ENCODE measurements at regions not wholly inside any gene's neighbourhood (a gene's known extent, or its start where the extent isn't known, plus 50 kb on each side); places are given as distances from the start of the nearest gene placed in this dataset.

DNA sequence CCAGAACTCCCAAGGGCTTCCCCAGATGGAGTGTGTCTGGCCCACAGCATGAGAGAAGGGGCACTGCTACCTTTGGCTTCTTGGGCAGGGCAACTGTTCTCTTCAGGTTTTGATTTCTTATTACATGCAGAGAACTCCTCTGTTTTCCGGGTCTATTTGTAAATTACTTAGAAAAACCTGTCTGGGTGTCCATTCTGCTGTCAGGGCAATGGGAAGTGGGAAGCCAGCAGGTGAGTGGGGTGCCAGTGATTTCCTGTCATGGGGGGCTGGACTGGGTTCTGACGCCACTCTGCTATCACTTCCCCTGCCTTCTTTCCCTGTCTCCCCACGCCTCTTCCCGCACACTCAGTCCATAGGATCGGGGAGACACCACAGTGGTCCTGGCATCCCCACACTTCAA, 58.0 kb upstream of the LGALSL start:
- Histone ChIP-seq H3K36me3 (replicated peaks in 1 of 2; ENCODE audit: control extremely low read depth in 1 of 2, control insufficient read depth in 1 of 2, extremely low read depth in 1 of 2, insufficient read depth in 2 of 2, low read length in 1 of 2) (no peaks in the 10 kb centered on the region), H3K27ac (ENCODE audit: low read length in 2 of 2) (no peak overlapping the region), H3K4me1 (ENCODE audit: control insufficient read depth in 2 of 2, insufficient read depth in 2 of 2, low read length in 2 of 2) (no peaks in the 10 kb centered on the region), H2AFZ (ENCODE audit: insufficient read depth, low read depth, low read length, poor library complexity, severe bottlenecking) (no peak overlapping the region), H3K4me2 (replicated peaks; ENCODE audit: low read depth, low read length, poor library complexity, severe bottlenecking) (no peak overlapping the region), H3K9me3 (ENCODE audit: control extremely low read depth in 1 of 3, control insufficient read depth in 2 of 3, insufficient read depth in 1 of 3, low read length in 2 of 3) (peaks cover under 1 to 5% (median 3%) of the 10 kb centered on the region in 3 donors), H4K20me1 (ENCODE audit: control insufficient read depth, insufficient read depth, low read length, poor library complexity, severe bottlenecking) (no peaks in the 10 kb centered on the region), H3K9ac (ENCODE audit: low read length) (no peak overlapping the region), H3K27me3 (replicated peaks in 1 of 4; ENCODE audit: control extremely low read depth in 1 of 4, control insufficient read depth in 3 of 4, insufficient read depth in 4 of 4, low read length in 3 of 4) (no peaks in the 10 kb centered on the region), H3K79me2 (ENCODE audit: control insufficient read depth, insufficient read depth, low read length) (no peaks in the 10 kb centered on the region), H3K4me3 (ENCODE audit: control extremely low read depth in 1 of 5, extremely low read depth in 1 of 5, insufficient read depth in 1 of 5, low read depth in 2 of 5, low read length in 4 of 5) (no peak overlapping the region)
- H3K4me3 Mint-ChIP-seq = no peak overlapping the region
- DNase-seq = no peak
- TF ChIP-seq, protein P1, sequence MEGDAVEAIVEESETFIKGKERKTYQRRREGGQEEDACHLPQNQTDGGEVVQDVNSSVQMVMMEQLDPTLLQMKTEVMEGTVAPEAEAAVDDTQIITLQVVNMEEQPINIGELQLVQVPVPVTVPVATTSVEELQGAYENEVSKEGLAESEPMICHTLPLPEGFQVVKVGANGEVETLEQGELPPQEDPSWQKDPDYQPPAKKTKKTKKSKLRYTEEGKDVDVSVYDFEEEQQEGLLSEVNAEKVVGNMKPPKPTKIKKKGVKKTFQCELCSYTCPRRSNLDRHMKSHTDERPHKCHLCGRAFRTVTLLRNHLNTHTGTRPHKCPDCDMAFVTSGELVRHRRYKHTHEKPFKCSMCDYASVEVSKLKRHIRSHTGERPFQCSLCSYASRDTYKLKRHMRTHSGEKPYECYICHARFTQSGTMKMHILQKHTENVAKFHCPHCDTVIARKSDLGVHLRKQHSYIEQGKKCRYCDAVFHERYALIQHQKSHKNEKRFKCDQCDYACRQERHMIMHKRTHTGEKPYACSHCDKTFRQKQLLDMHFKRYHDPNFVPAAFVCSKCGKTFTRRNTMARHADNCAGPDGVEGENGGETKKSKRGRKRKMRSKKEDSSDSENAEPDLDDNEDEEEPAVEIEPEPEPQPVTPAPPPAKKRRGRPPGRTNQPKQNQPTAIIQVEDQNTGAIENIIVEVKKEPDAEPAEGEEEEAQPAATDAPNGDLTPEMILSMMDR (IDR thresholded peaks at IDR 0.05) = no peak
- TF ChIP-seq EZH2 (IDR thresholded peaks at IDR 0.05; ENCODE audit: borderline replicate concordance, insufficient read depth, low read depth, low read length, poor library complexity, severe bottlenecking) = no peak
- intact Hi-C loops (cut with micrococcal nuclease) = no loop called here
- H3K27ac Mint-ChIP-seq = no peak overlapping the region
- no peaks in the 10 kb centered on the region for H3K27me3 Mint-ChIP-seq
- ATAC-seq (ENCODE audit: low read depth) = no peak
- CTCF ChIA-PET = no interaction called here
- H3K9me3 Mint-ChIP-seq (ENCODE audit: insufficient read depth) = peaks cover 3% of the 10 kb centered on the region
- WGBS (ENCODE audit: insufficient coverage) = 97% methylated on average over 3 of the region's 5 CpGs
- H3K4me1 Mint-ChIP-seq = peaks cover 4% of the 10 kb centered on the region
- POLR2A ChIA-PET = no interaction called here

DNA sequence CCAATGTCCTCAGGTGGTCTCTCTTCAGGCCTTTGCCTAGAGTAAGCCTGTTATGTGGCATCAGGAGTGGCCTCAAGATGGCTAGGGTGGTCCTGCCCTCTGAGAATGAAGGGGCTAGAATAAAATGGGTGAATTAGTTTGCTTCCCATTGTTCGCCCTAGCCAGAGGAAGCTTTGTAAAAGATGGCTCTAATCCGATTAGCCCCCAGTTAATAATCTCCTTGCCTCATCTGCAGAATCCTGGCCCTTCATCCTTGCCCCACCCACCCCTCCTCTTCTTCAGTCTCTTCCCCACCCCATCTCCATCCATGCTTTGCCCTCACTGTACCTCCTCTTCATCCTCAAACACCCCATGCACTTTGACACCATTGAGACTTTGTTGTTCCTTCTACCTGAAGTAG, 57.4 kb upstream of the LGALSL start:
- intact Hi-C loops (cut with micrococcal nuclease) = no loop called here
- Histone ChIP-seq H3K9me3 (ENCODE audit: control extremely low read depth in 1 of 3, control insufficient read depth in 2 of 3, insufficient read depth in 1 of 3, low read length in 2 of 3) (peaks cover 0 to 4% (median 0%) of the 10 kb centered on the region in 3 donors), H3K4me3 (ENCODE audit: control extremely low read depth in 1 of 5, extremely low read depth in 1 of 5, insufficient read depth in 1 of 5, low read depth in 2 of 5, low read length in 4 of 5) (no peak overlapping the region), H3K4me2 (replicated peaks; ENCODE audit: low read depth, low read length, poor library complexity, severe bottlenecking) (no peak overlapping the region), H3K4me1 (ENCODE audit: control insufficient read depth in 2 of 2, insufficient read depth in 2 of 2, low read length in 2 of 2) (no peaks in the 10 kb centered on the region), H3K36me3 (replicated peaks in 1 of 2; ENCODE audit: control extremely low read depth in 1 of 2, control insufficient read depth in 1 of 2, extremely low read depth in 1 of 2, insufficient read depth in 2 of 2, low read length in 1 of 2) (no peaks in the 10 kb centered on the region), H3K79me2 (ENCODE audit: control insufficient read depth, insufficient read depth, low read length) (no peaks in the 10 kb centered on the region), H4K20me1 (ENCODE audit: control insufficient read depth, insufficient read depth, low read length, poor library complexity, severe bottlenecking) (no peaks in the 10 kb centered on the region), H3K27ac (ENCODE audit: low read length in 2 of 2) (no peak overlapping the region), H3K9ac (ENCODE audit: low read length) (no peak overlapping the region), H2AFZ (ENCODE audit: insufficient read depth, low read depth, low read length, poor library complexity, severe bottlenecking) (no peak overlapping the region), H3K27me3 (replicated peaks in 1 of 4; ENCODE audit: control extremely low read depth in 1 of 4, control insufficient read depth in 3 of 4, insufficient read depth in 4 of 4, low read length in 3 of 4) (no peaks in the 10 kb centered on the region)
- ATAC-seq (ENCODE audit: low read depth) (no peak), DNase-seq (no peak)
- no peak overlapping the region for H3K27ac Mint-ChIP-seq
- WGBS (ENCODE audit: insufficient coverage) = 78% methylated on average over 2 of the region's 2 CpGs
- peaks cover 3% of the 10 kb centered on the region for H3K9me3 Mint-ChIP-seq (ENCODE audit: insufficient read depth)
- H3K27me3 Mint-ChIP-seq = no peaks in the 10 kb centered on the region
- POLR2A ChIA-PET = no interaction called here
- peaks cover 4% of the 10 kb centered on the region for H3K4me1 Mint-ChIP-seq
- CTCF ChIA-PET = interaction anchor here (0.6 kb wide), 1 partner anchor 69 kb away, joined by 4 read pairs; no protein-coding TSS in a partner anchor
- TF ChIP-seq, protein P1 (IDR thresholded peaks at IDR 0.05) = no peak
- TF ChIP-seq EZH2 (IDR thresholded peaks at IDR 0.05; ENCODE audit: borderline replicate concordance, insufficient read depth, low read depth, low read length, poor library complexity, severe bottlenecking) = no peak
- H3K4me3 Mint-ChIP-seq = no peak overlapping the region

Measured in B cell (primary cell).